NOMO-1 (cell line): ENCODE measurements at regions not wholly inside any gene's neighbourhood (a gene's known extent, or its start where the extent isn't known, plus 50 kb on each side); places are given as distances from the start of the nearest gene placed in this dataset.

Experiments used
- DNase-seq, 2 experiments: peaks; one replicate each; lab custom pipeline; 2025; ENCODE audit not compliant: unreplicated experiment in 2 of 2; lab: John Stamatoyannopoulos, UW

DNA sequence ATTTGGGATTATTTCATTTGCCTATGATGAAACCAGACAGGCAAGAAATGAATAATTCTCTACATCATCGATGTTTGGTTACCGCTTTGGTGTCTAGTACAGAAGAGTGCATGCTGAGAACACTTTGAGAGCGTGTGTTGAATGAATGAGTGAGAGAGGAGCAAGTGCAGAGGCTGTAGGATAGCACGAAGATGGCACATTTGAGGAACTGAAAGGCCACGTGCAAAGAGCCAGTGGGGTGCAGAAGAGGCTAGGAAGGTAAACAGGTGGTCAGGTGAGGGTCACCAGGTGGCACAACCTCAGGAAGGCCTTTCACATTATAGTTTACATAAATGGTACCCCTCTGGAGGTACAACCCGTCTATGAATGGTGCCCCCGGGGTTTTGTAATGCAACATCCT, 80.1 kb upstream of the SPHKAP start:
- no peak for DNase-seq

DNA sequence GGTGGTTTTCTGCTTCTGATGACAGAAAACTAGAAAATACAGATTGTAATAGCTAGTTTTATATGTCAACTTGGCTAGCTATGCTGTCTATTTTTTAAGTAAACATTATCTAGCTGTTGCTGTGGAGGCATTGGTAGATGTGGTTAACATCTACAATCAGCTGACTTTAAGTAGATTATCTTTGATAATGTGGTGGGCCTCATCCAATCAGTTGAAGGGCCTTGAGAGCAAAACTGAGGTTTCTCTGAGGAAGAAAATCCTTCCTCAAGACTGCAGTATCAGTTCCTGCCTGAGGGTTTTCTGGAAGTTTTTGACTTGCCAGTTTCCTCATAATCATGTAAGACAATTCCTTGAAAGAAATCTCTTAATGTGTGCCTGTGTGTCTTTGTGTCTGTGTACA, 75.9 kb upstream of the SPHKAP start:
- no peak for DNase-seq

DNA sequence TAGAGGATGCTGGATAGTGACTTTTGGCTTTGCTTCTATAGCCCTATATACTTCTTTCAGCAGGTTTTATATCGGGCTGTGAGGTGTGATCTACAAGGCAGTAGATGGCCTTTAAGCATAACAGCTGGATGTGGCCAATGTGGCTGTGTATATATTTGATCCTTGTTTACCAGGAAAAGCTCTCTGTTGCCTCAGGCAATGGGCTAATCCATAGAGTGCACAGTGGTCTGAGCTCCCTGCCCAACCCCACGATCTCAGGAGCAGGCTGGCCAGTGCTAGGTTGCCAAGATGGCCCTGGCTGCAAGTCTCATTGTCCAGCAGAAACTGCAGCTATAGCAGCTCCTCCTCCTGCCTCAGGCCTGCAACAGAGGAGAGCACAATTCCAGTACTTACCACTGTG, 72.3 kb upstream of the SPHKAP start:
- DNase-seq, result no peak

DNA sequence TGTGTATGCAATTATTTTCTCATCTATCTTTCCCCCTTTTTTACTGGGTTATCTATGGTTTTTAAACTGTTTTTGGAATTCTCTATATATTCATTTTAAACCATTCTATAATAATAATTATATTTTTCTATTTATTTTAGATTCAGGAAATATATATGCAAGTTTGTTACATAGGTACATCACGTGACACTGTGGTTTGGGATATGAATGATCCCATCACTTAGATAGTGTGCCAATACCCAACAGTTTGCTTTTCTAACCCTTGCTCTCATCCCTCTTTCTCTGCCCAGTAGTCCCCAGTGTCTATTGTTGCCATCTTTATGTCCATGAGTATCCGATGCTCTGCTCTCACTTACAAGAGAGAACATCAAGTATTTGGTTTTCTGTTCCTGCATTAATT, 65.8 kb upstream of the SPHKAP start:
- no peak for DNase-seq

DNA sequence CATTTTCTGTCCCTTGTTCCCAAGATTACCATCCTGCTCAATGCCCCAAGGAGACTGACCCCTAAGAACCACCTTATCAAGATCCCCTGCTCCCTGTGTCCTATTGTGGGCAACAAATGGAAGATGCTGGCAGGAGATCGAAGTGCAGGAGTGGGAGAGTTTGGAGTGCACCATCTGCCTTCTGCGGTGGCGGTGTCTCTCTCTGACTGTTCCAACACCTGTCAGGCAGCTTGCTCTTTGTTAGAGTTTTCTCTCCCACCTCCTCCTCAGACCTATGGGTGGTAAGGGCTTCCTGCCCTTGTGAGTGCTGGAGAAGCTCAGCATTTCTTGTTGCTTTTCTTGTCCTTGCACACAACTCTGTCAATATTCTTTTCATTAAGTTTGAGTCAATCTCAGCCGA, 64.1 kb upstream of the SPHKAP start:
- DNase-seq, result no peak

DNA sequence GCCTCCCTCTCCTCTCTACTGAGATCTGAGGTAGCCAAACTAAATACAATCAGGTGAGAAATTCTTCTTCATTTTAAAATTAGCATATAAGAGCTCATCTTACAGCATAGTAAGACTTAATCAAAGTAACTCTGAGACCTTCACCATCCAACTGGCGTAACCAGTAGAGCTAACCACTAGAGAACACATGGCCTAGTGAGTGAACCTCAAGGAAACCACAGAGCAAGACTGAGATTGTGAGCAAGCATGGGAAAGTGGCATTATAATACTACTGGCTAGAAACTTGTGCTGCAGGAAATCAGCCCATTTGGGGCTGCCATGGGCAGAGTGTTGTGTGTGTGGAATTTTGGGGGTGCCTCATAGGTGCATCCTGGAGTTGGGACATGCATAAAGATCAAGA, 61.1 kb upstream of the SPHKAP start:
- no peak for DNase-seq

DNA sequence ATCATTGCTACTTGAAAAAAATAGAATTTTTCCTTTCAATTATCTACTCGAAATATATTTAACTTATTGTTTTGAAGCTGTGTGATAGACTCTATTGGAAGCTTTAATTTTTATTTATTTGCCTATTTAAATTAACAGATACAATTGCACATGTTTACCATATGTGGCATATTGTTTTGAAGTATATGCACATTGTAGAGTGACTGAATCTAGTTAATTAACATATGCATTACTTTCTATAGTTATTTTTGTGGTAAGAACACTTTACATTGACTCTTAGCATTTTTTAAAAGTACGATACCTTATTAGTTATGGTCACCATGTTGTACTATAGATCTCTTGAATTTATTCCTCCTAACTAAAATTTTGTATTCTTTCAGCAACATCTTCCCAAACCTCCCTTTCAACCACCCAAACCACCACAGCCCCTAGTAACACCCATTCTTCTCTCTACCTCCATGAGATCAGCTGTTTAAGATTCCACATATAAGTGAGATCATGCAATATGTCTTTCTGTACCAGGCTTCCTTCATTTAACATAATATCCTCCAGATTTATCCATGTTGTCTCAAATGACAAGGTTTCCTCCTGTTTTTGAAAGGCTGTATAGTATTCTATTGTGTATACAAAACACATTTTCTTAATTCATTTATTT, 58.5 kb upstream of the SPHKAP start:
- no peak for DNase-seq

DNA sequence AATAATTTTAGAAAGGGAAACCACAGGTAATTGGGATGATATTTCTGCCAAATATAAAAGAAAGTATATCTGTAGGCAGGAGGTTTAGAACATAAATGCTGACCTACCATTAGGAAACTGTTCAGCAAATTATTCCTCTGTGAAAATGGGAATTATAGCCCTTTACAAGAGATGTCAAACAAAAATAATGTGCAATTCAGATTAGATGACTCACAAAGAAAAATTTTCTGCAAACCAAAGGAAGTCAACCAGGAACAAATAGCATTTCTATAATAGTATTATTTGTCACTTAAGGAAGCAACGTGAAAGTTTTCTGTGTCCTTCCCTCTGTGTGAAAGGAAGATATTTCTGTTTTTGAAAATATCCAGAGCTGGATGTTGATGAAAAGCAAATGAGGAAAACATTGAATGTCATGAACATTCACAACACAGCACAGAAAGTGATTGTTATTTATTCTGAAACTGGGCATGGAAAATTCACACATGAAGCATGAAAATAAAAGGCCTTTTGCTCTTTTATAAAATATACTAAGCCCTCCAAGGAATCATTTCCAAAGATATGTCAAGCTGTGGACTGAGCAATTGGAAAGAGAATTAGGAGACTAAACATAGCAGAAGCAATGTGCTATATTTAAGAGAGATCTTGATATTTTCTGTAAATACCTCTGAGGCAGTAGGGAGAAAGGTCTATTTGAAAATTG, 57.9 kb upstream of the SPHKAP start:
- no peak for DNase-seq
